Ishikawa (cell line): ENCODE measurements at regions not wholly inside any gene's neighbourhood (a gene's known extent, or its start where the extent isn't known, plus 50 kb on each side); places are given as distances from the start of the nearest gene placed in this dataset.

Source experiments
- CREB1 ChIP-seq: IDR thresholded peaks from 2 replicates; pipeline ENCODE4 v1.6.1; 2012; ENCODE audit warnings: low read depth
- EP300 ChIP-seq: IDR thresholded peaks from 2 replicates; pipeline ENCODE4 v1.6.1; 2012; ENCODE audit warnings: borderline replicate concordance
- FOXM1 ChIP-seq: IDR thresholded peaks from 2 replicates; pipeline ENCODE4 v1.6.1; 2012; ENCODE audit warnings: low read depth, borderline replicate concordance
- MAX ChIP-seq: IDR thresholded peaks from 2 replicates; pipeline ENCODE4 v1.6.1; 2012
- NFIC ChIP-seq: IDR thresholded peaks from 2 replicates; pipeline ENCODE4 v1.6.1; 2012
- REST ChIP-seq: IDR thresholded peaks from 2 replicates; pipeline ENCODE4 v1.6.1; 2012; ENCODE audit warnings: low read depth, mild to moderate bottlenecking

GRCh38 chr3:107044677-107045076 is 332.6 kb upstream of the CCDC54 start:
- TF ChIP-seq EP300 (no peak), CREB1 (no peak), FOXM1 (no peak), MAX (no peak), NFIC (no peak), REST (no peak)
